GM18519 (cell line): ENCODE measurements at regions not wholly inside any gene's neighbourhood (a gene's known extent, or its start where the extent isn't known, plus 50 kb on each side); places are given as distances from the start of the nearest gene placed in this dataset.

Source experiments
- ATAC-seq: cut with Tn5 transposase; IDR thresholded peaks from one replicate; pipeline ENCODE4 v1.9.1; 2021; ENCODE audit warnings: mild to moderate bottlenecking, moderate library complexity; ENCODE audit not compliant: unreplicated experiment, low FRiP score

DNA sequence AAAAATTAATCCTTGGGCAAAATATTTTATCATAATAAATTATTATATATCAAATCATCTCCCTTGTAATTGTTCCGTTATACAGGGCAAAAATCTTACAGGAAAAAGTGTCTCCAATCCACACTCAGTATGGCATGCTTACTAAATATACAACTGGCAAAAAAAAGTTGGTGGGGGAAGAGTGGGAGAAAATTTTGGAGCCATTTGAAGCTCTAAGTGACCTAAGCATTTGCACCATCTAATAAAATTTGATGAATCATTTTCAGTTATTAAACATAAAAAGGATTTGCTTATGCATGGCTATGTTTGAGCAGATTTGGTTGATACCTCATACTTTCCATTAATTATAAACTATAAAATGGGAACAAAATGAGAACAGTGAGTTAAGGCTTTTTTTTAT is 68.1 kb upstream of the FAM9C start:
- no peak for ATAC-seq

DNA sequence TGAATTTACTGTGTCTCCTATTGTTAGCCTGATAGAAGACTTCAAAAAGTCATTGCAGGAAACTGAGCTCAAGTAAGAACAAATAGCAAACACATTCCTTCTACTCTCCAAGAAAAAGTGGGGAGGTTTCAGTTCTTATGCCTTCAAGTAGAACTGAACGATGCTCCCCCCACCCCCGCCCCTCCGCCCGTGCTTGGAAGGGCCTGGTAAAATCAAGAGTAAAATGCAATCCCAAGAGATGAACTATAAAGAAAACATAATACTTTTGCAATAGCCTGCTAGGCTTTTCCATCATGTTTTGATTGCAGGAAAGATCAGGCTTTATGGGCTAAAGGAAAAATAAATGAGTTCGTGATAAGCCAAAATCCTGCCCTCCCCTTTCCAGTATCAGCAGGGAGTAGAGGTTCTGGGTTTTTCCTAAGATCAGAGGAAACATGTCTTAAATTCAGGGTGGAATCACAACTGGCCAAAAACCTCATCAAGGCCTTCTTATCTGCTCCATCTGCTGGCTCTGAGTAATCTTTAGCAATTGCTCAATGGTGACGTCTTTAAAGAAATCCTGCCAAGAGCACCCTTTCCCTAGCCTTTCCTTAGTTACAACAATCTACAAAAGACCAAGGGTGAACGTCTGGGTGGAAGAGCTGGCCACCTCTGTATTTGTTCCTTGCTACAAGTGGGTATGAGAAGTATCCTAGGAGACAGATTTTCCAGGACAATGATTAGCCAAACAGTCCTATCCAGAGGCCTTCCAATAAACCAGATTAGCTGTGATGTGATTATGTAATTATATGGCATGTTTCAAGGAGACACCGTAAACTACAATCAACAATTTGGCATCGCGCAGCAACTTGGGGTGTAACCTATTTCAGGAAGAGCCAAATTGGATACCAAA is 66.3 kb upstream of the FAM9C start:
- no peak for ATAC-seq

DNA sequence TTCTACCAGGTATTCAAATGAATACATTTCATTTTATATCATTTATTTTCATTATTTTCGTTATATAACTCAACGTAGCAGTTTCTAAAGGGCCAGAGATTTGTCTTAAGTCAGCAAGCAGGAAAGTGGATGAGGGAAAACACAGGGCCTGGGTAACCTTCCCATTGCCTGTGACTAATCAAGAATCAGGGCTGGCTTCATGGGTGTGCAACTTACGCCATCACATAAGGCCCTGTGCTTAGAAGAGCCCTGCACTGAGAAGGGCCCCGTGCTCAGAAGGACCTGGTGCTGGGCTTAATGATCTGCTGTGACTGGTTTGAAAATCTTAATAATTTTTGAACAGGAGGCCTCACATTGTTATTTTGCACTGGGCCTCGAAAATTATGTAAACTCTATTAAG is 65.4 kb upstream of the FAM9C start:
- no peak for ATAC-seq

DNA sequence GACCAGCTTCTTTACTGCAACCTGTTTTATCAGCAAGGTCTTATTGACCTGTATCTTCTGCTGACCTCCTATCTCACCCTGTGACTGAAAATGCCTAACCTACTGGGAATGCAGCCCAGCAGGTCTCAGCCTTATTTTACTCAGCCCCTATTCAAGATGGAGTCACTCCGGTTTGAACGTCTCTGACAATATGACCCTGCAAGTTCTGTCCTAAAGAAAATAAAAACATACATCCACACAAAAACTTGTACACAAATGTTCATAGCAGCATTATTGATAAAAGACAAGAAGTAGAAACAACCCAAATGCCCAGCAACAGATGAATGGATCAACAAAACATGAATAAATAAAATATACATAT is 59.5 kb upstream of the FAM9C start:
- no peak for ATAC-seq

DNA sequence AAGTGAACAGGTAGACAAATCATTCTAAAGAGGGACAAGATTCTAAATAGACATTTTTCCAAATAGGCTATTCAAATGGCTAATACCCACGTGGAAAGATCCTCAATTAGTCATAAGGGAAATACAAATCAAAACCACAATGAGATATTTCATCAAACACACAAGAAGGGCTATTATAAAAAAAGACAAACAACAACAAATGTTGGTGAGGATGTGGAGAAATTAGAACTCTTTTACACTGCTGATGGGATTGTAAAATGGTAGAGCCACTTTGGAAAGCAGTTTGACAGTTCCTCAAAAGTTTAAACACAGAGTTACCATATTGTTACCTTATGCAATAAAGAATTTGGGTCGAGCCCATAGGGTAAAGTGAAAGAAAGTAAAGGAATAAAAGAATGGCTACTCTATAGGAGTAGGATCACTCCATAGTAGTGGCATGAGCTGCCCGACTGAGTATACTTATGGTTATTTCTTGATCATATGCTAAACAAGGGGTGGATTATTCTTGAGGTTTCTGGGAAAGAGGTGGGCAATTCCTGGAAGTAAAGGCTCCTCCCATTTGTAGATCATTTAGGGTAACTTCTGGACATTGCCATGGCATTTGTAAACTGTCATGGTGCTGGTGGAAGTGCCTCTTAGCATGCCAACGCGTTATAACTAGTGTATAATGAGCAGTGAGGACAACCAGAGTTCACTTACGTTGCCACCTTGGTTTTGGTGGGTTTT is 58.9 kb upstream of the FAM9C start:
- no peak for ATAC-seq

DNA sequence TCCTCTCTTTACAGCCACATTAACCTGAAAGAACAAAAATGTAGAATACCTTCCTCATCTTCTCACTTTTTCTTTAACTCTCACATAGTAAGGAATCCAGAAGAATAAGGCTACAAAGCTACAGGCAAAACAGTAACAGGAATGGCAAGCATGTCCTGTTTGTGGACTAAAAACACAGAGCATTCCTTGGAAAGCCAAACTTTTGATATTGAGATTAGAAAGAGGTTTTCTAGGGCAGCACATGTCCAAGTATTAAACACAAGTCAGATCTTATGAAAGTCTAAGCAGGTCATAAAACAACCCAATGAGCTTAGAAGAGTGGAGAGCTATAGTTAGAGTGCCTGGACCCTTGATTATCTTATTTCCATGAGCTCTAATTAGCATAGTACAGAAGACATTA is 58.2 kb upstream of the FAM9C start:
- no peak for ATAC-seq

DNA sequence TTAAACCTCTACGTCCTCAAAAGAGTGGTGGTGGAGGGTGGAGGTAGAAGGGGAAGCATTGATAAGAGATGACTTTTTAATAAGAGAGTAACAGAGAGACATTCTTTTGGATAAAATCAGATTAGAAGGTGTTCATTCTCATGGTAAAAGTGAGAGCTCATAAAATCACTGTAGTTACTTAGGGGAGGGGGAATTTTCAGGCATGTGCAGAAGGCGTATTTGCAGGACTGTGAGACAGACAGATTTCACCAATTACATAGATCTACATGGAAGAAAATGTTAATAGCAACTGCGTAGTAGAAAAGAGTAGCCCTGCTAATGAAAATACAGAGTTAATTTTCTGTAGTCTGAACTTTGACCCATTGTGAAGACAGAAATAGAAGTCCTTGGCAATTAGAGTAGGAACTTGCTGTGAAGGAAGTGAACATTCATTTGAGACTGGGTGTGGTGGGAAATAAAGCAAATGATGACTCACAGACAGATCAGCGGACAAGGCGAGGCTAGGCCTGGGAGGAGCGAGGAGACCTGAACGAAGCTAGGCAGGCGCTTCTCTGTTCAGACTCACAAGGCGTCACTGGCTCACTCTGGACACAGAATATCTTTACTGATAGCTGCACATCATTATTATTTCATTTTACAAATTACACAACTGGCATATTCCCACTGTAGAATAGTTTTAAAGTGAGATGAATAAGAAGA is 57.2 kb upstream of the FAM9C start:
- no peak for ATAC-seq

DNA sequence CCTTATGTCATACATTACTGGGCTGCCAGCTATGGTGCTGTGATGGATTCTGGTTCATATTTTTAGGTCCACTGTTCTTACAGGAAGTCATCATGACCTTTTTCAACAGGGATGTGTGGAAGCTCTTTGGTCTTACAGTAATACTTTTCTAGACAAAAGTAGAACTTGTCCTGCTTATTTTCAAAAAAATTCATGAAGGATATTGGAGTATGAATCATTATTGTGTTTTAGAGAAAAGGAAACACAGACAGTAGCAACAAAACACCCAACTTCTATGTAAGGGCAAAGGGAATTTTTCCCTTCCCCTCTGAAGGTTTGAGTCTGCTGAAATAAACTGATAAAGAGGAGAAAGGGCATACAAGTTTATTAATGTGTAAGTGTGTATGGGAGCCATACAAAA is 54.7 kb upstream of the FAM9C start:
- ATAC-seq, result no peak

DNA sequence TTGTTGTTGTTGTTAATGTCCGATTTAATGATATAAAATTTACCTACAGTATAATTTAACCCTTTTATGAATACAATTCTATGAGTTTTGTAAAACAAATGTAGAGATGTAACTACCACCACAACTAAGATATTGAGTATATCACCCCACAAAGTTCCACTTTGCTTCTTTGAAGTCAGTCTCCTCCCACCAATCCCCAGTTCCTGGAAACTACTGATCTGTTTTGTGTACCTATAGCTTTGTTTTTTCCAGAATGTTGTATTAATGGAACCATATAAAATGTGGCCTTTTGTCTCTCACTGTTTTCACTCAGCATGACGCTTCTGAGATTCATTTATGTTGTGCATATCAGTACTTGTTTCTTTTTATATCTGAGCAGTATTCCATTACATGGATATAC is 52.3 kb upstream of the FAM9C start:
- ATAC-seq, result no peak

DNA sequence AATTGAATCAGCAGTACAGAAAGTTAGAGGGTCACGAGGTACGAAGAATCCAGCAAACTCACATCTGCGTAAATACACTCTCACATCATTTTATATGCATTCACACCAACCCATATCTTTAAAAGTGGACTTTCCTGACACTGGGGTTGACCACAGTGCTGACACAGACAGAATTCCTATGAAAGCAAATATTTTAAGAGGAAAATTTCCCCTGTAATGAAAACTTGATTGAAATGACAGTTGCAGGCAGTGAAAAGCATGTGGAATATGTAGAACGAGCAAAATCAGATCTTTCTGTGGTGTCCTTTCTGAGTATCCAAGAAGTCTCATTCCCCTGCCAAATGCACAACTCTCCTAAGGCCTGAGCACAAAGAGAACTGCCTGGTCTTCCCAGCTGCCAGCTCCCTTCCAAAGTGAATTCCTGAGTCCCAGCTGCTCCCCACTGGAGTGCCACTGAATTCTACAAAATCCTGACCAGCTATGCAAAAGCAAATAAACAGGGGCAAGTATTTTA is 50.5 kb upstream of the FAM9C start:
- ATAC-seq, result no peak

DNA sequence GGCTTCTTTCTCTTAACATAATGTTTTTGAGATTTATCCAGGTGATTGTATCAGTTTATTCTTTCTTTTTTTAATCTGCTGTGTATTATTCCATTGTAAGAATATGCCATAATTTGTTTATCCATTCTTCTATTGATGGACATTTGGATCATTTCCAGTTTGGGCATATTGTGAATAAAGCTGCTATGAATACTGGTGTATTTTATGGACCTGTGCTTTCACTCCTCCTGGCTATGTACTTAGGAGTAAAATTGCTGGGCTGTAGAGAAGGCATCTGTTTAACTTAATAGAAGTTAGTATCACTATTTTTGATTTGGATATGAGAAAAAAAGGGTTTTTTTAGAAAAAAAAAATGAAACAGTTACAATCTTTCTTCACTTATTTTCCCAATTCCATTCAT is 50.0 kb upstream of the FAM9C start:
- no peak for ATAC-seq
